ENCODE measurements at regions not wholly inside any gene's neighbourhood (a gene's known extent, or its start where the extent isn't known, plus 50 kb on each side); places are given as distances from the start of the nearest gene placed in this dataset.

DNA sequence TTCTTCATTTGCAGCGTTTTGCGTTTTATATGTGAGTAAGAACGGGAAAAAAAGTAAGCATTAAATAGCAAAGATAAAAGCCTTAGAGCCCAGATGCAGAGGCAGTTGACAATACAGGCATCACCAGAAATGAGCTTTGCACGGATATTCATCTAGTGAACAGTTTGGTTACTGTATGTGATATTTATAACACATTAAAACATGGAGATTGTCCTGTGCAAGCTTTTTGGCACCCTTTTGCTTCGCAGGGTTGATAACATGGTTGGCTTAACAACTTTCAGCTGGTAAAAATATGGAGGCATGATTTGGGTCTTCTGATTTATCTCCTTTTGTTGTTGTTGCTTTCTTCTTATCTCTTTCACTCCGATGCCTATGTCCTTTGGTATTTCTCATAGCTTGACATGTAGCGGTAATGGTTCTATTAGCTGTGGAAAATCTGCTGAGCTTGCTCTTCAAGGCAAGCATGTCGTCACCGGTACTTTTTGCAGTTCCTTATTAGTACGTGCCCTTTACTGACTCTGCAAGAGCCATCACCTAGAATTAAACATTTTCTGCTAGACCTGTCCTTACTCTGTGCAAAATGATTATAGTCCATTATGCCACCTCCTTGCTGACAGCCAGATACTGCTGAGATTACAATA lies 102.9 kb downstream of the PCDH7 start:
- H3K4me3 ChIP-seq (ENCODE audit: low read depth, low read length) = no peak overlapping the region
- DNase-seq (ENCODE audit: low read depth) = no peak
- TF ChIP-seq, protein P1, sequence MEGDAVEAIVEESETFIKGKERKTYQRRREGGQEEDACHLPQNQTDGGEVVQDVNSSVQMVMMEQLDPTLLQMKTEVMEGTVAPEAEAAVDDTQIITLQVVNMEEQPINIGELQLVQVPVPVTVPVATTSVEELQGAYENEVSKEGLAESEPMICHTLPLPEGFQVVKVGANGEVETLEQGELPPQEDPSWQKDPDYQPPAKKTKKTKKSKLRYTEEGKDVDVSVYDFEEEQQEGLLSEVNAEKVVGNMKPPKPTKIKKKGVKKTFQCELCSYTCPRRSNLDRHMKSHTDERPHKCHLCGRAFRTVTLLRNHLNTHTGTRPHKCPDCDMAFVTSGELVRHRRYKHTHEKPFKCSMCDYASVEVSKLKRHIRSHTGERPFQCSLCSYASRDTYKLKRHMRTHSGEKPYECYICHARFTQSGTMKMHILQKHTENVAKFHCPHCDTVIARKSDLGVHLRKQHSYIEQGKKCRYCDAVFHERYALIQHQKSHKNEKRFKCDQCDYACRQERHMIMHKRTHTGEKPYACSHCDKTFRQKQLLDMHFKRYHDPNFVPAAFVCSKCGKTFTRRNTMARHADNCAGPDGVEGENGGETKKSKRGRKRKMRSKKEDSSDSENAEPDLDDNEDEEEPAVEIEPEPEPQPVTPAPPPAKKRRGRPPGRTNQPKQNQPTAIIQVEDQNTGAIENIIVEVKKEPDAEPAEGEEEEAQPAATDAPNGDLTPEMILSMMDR (conservative IDR thresholded peaks at IDR 0.05; ENCODE audit: low read depth, low read length) = no peak

DNA sequence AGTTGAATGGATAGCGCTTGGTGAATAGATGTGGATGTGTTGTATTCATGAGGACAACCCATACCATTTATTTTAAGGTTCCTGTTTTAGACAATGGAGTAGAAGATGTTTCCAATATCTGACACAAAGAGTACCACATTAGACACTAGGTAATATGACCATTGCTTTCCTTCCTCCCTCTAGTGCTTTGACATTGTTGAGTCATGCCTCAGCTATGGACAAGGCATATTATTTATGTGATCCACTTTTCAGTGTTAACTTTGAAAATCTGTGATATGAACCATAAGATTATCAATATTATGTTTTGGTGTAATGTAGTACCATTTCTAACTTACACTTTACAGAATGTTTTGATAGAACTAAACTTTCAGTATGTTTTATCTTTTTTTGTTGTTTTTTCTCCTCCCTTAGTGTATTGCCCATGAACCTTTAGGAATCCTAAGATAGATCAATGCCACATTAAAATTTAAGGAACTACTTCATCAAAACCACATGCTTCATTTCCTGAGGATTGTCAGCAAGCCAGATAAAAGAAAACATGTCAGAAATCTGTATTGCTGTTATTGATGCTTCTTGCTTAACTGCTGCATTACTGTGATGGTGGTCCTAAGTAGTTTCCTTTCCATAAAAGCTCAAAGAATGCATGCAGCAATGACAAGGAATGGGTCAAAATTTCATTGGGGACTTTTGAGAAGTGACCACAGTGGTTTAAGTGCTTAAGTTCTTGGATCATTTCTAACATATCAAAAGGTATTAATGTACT lies 105.0 kb downstream of the PCDH7 start:
- DNase-seq (ENCODE audit: low read depth) = no peak
- TF ChIP-seq, protein P1 (conservative IDR thresholded peaks at IDR 0.05; ENCODE audit: low read depth, low read length) = no peak
- no peak overlapping the region for H3K4me3 ChIP-seq (ENCODE audit: low read depth, low read length)

DNA sequence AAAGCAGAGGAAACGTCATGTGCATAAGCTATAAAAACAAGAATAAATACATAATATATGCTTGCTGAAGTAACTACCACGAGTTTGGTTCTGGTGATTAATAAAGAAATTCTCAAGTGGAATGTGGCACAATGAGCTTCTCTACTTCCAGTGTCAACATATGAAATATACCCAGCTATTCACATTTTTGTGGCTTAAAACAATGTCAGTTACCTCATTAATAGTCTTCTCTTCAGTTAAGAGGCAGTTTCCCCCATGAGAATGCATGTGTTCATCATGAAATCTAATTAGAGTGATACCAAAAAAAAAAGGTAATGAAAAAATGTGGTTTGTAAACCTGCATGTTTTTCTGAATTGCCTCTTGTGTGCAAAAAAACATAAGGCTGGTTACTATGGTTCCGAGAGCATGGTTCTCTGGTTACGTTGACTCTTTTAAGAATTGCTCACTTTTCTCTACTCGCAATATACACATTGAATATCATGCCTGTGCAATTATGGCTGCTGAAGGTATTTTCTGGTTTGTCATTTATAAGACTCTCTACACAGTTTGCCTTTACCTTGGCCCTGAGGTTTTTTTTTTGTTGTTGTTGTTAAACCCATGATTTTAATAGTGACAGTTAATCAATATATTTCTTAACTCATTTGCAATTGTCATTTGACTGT lies 108.2 kb downstream of the PCDH7 start:
- TF ChIP-seq, protein P1 (conservative IDR thresholded peaks at IDR 0.05; ENCODE audit: low read depth, low read length) = no peak
- no peak for DNase-seq (ENCODE audit: low read depth)
- H3K4me3 ChIP-seq (ENCODE audit: low read depth, low read length) = no peak overlapping the region

DNA sequence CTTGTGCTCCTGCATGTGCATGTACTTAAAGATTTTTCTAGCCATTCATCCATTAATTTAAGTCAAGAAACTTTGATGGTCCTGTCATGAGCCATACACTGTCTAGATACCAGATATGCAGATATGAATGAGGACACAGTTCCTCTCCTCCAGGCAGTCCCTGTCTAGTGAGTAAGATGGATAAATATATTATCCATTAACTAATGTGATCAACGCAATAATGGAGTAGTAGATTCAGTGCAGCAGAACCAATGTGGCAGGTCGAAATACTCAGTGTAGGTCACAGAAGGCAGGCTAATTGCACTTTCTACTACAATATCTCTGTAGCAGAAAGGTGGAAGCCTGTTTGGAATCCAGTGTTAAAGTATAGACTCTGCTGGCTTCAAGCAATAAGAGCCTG lies 112.5 kb downstream of the PCDH7 start:
- no peak for DNase-seq (ENCODE audit: low read depth)

DNA sequence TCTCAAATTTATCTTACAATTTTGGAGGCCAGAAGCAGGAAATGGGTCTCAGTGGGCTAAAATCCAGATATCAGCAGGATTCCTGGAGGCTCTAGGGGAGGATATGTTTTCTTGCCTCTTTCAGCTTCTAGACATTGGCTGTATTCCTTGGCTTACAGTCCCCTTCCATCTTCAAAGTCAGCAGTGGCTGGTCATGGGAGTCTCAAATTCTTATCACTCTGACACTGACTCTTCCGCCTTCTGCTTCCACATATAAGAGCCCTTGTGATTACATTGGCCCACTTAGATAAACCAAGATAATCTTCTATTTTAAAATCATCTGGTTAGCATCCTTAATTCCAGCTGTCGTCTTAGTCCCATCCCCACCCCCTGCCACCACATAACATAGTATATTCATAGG lies 113.0 kb downstream of the PCDH7 start:
- H3K4me3 ChIP-seq (ENCODE audit: low read depth, low read length) = no peak overlapping the region
- TF ChIP-seq, protein P1 (conservative IDR thresholded peaks at IDR 0.05; ENCODE audit: low read depth, low read length) = no peak
- no peak for DNase-seq (ENCODE audit: low read depth)

More for the DNA sequence above, 112.5 kb downstream of the PCDH7 start:
- H3K4me3 ChIP-seq (ENCODE audit: low read depth, low read length) = no peak overlapping the region
- TF ChIP-seq, protein P1 (conservative IDR thresholded peaks at IDR 0.05; ENCODE audit: low read depth, low read length) = no peak

DNA sequence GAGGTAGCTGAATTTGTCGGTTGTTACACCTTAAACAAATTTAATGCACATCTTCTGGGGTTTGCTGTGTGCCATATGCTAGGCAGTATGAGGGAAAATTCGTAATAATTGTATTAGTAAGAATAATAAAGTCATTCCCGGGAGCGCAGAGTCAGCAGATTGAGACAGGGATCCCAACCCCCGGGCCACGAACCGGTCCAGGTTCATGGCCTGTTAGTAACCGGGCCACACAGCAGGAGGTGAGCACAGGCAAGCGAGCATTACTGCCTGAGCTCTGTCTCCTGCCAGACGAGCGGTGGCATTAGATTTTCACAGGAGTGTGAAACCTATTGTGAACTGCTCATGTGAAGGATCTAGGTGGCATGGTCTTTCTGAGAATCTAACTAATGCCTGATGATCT lies 114.9 kb downstream of the PCDH7 start:
- no peak overlapping the region for H3K4me3 ChIP-seq (ENCODE audit: low read depth, low read length)
- DNase-seq (ENCODE audit: low read depth) = no peak
- TF ChIP-seq, protein P1 (conservative IDR thresholded peaks at IDR 0.05; ENCODE audit: low read depth, low read length) = no peak
